Panc1 (cell line): ENCODE measurements at regions not wholly inside any gene's neighbourhood (a gene's known extent, or its start where the extent isn't known, plus 50 kb on each side); places are given as distances from the start of the nearest gene placed in this dataset.
A peak's percentile ranks its signal among the peaks of the same experiment; 100 is the strongest.

Experiments
- ATAC-seq: fragments of 200-7000 bp; cut with Tn5 transposase; 2 replicates; pipeline ENCODE4 v1.9.1; 2020; ENCODE audit warnings: mild to moderate bottlenecking, moderate library complexity
- BruUV-seq: library from RNA; stranded (reverse); fragments of 400-500 nt; replicated peaks from 2 replicates; lab custom pipeline; 2021; lab: Mats Ljungman, UMichigan
- CTCF ChIA-PET: fragments of 300-600 bp; sonication (Branson Sonifier 250); formaldehyde crosslinking; loops from one replicate; lab custom pipeline; 2022; ENCODE audit warnings: antibody characterized with exemption; lab: Charles Lee
- POLR2A ChIA-PET: fragments of 300-600 bp; sonication (Branson Sonifier 250); formaldehyde crosslinking; loops from one replicate; lab custom pipeline; 2022; ENCODE audit warnings: antibody characterized with exemption; lab: Charles Lee
- DNase-seq: peaks from one replicate; pipeline ENCODE4 v3.0.0-alpha.2; 2010; ENCODE audit warnings: low read depth, low spot score
- H3K27ac ChIP-seq: 2 replicates; pipeline ENCODE4 v1.5.1; 2011; ENCODE audit warnings: mild to moderate bottlenecking, low read length, inconsistent platforms
- H3K27me3 ChIP-seq: fragments of 200-500 bp; sonication (Bioruptor generic); 2 replicates; pipeline ENCODE4 v1.6.0; 2014; ENCODE audit warnings: low read length, inconsistent platforms; ENCODE audit not compliant: control insufficient read depth, insufficient read depth
- H3K36me3 ChIP-seq: fragments of 200-500 bp; sonication (Bioruptor generic); 2 replicates; pipeline ENCODE4 v1.5.1; 2014; ENCODE audit warnings: inconsistent platforms, mild to moderate bottlenecking, low read length, moderate library complexity; ENCODE audit not compliant: control insufficient read depth, insufficient read depth
- H3K4me1 ChIP-seq: 2 replicates; pipeline ENCODE4 v1.5.1; 2011; ENCODE audit warnings: inconsistent platforms, mild to moderate bottlenecking, low read length, moderate library complexity; ENCODE audit not compliant: control insufficient read depth, insufficient read depth
- H3K4me3 ChIP-seq, 2 experiments: 2 replicates each; pipeline ENCODE4 v1.5.1; 2011 to 2012; ENCODE audit warnings: low read depth in 2 of 2, low read length in 2 of 2, mild to moderate bottlenecking in 2 of 2, inconsistent platforms in 1 of 2, moderate library complexity in 1 of 2
- H3K9me3 ChIP-seq: fragments of 200-500 bp; sonication (Bioruptor generic); 2 replicates; pipeline ENCODE4 v1.5.1; 2014; ENCODE audit warnings: low read depth, mild to moderate bottlenecking, inconsistent platforms, low read length, moderate library complexity; ENCODE audit not compliant: control insufficient read depth, insufficient read depth
- CTCF ChIP-seq: fragments of 450-650 bp; IDR thresholded peaks from 2 replicates; pipeline ENCODE4 v1.5.1; 2017; ENCODE audit warnings: mild to moderate bottlenecking
- POLR2AphosphoS5 ChIP-seq: IDR thresholded peaks from 2 replicates; pipeline ENCODE4 v1.6.1; 2012; ENCODE audit warnings: mild to moderate bottlenecking, low read depth, low read length, moderate library complexity
- REST ChIP-seq, 2 experiments: IDR thresholded peaks; 2 replicates each; pipeline ENCODE4 v1.6.1; 2011 to 2012; ENCODE audit warnings: low read depth in 2 of 2, control low read depth in 1 of 2, low read length in 1 of 2, mild to moderate bottlenecking in 1 of 2, moderate library complexity in 1 of 2; ENCODE audit not compliant: insufficient read depth in 1 of 2
- SIN3A ChIP-seq: IDR thresholded peaks from 2 replicates; pipeline ENCODE4 v1.6.1; 2012; ENCODE audit warnings: low read depth, mild to moderate bottlenecking, low read length, moderate library complexity, borderline replicate concordance; ENCODE audit not compliant: insufficient read depth
- TCF7L2 ChIP-seq: IDR thresholded peaks from 2 replicates; pipeline ENCODE4 v1.6.1; 2011; ENCODE audit warnings: mild to moderate bottlenecking, low read depth, low read length, inconsistent platforms
- in situ Hi-C: cut with HindIII; loops from 2 replicates; pipeline ENCODE4 v1.10.0; 2016; ENCODE audit warnings: low sequenced_read_pairs, low pct_unique_long_range_greater_than_20kb
- intact Hi-C: fragments of 100-400 bp; cut with micrococcal nuclease; formaldehyde crosslinking; loops from one replicate; pipeline ENCODE4 v1.10.0; 2022; ENCODE audit not compliant: unreplicated experiment

GRCh38 chr1:10851024-10852013, 54.9 kb upstream of the CASZ1 start:
- Histone ChIP-seq H3K9me3 (no peaks in the 10 kb centered on the region), H3K27ac (no peak overlapping the region), H3K4me1 (no peaks in the 10 kb centered on the region), H3K36me3 (no peaks in the 10 kb centered on the region), H3K4me3 (no peak overlapping the region), H3K27me3 (no peaks in the 10 kb centered on the region)
- in situ Hi-C loops (no loop called here), intact Hi-C loops (no loop called here)
- ChIA-PET CTCF (no interaction called here), POLR2A (no interaction called here)
- ATAC-seq = peak; percentile 42; the same call in 1 of the 2 replicates
- BruUV-seq = no TSS peak
- TF ChIP-seq SIN3A (no peak), CTCF (no peak), POLR2AphosphoS5 (no peak), REST (IDR thresholded peaks at IDR 0.05; ENCODE audit: insufficient read depth in 1 of 2, low read depth in 2 of 2, low read length in 1 of 2) (no peak), TCF7L2 (no peak)
- DNase-seq = no peak

GRCh38 chr1:10852018-10852417, 55.6 kb upstream of the CASZ1 start:
- no TSS peak for BruUV-seq
- DNase-seq (no peak), ATAC-seq (no peak)
- Histone ChIP-seq H3K9me3 (no peaks in the 10 kb centered on the region), H3K4me3 (no peak overlapping the region), H3K27ac (no peak overlapping the region), H3K36me3 (no peaks in the 10 kb centered on the region), H3K27me3 (no peaks in the 10 kb centered on the region), H3K4me1 (no peaks in the 10 kb centered on the region)
- in situ Hi-C loops = no loop called here
- CTCF ChIA-PET = no interaction called here
- no peak for TF ChIP-seq CTCF
- TF ChIP-seq TCF7L2 = no peak
- TF ChIP-seq SIN3A = no peak
- TF ChIP-seq POLR2AphosphoS5 = no peak
- POLR2A ChIA-PET = no interaction called here
- intact Hi-C loops = no loop called here
